GM19438 (cell line): ENCODE measurements at regions not wholly inside any gene's neighbourhood (a gene's known extent, or its start where the extent isn't known, plus 50 kb on each side); places are given as distances from the start of the nearest gene placed in this dataset.

ENCODE experiments used
- ATAC-seq: cut with Tn5 transposase; IDR thresholded peaks from one replicate; pipeline ENCODE4 v1.9.1; 2021; ENCODE audit warnings: low read depth; ENCODE audit not compliant: unreplicated experiment

GRCh38 chr4:26131711-26132110, 189.1 kb upstream of the RBPJ start:
- peak; percentile 65 for ATAC-seq

DNA sequence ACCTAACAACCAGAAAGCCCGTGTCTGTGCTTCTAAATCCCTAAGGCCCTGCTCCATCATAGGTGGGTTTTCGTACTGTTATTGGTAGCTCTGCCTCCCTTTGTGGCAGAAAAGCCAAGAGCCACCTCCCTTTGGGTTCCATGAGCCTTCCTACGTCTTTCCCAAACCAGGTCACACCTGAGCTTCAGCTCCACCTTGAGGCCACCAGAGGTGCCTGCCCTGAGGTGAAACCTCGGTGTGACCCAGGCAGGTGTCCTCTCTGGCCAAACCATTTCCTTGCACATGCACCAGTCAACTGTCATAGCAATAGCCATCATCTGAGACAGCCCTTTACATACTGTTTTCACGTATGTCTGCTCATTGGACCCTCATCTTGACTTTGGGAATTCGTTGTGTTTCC, 188.0 kb upstream of the RBPJ start:
- no peak for ATAC-seq

GRCh38 chr4:26133840-26134239, 187.0 kb upstream of the RBPJ start:
- no peak for ATAC-seq

GRCh38 chr4:26135331-26135730, 185.5 kb upstream of the RBPJ start:
- no peak for ATAC-seq

GRCh38 chr4:26136615-26137014, 184.2 kb upstream of the RBPJ start:
- no peak for ATAC-seq

DNA sequence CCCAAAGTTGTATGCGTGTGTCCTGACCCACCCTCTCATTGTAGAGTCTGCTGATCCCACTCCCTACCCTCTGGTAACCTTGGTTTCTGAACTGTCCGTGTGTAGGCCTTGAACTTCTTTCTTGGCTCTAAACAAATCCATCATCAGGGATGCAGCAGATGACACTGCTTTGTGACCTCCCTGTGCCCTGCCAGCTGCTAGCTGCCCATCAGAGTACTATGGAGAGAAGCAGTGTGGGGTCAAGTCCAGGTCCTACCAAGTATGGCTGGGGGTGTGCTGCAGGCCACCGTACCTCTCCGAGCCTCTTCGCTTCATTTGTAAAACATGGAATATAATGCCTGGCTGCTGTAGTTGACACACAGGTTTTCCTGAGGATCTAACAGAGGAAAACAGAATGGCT, 183.5 kb upstream of the RBPJ start:
- no peak for ATAC-seq

- no peak for ATAC-seq
Measured at GRCh38 chr4:26139310-26139924, 181.4 kb upstream of the RBPJ start.

GRCh38 chr4:26140150-26140898, 180.5 kb upstream of the RBPJ start:
- no peak for ATAC-seq

DNA sequence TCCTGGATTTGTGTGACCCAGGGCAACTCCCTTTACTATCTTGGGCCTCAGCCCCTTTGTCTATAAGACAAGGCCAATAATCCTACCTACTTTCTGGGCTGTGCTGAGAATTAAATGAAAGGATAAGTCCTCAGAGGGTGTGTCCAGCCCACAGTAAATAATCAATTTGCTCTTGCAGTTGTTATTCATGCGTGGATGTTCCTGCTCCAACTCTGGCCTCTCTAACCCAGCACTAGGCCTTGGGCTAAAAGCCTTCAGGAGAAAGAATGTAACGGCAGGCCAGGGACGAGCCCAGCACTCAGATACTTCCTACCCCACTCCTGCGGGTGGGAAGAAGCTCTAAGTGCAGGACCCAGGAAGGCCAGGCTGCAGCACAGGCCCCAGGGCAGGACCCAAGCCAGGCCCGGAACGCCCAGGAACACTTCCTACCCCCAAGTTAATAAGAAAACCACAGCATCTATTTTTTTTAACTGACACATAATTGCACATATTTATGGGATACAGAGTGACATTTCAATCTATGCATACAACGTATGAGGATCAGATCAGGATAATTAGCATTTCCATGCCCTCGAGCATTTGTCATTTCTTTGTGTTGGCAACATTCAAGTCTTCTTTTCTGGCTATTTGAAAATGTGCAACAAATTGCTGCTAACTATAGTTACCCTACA, 179.6 kb upstream of the RBPJ start:
- ATAC-seq = no peak

DNA sequence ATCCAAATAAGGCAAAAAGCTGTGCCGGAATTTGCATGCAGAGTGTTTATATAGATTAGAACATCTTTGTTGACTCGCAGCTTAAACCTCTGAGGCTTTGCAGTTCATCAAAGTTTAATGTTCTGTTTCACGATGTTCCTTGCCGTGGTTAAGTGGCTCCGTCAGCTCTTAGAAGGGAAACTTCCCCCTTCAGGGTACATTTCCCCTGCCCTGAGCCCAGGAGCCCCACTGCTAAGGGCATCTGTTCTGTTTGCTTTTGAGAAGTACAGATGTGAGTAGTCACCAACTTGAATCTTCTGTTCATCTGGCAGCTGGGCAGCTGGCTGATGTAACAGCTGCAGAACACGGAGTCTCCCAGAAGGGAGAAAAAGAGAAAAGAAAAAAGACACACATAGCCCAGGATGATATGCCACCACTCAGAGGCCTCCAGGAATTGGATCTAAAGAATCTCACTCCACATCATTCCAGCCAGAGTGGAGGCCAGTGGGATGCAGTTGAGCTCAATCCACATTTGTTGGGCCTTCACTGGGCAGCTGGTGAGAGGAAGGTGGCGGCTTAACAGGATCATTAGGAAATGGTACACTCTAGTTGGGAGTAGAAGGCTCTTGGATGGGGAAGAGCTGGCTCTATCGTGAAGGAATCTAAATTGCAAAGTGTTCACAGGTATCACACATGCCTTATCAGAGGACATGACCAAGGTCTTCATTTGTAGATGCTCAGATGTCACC, 178.7 kb upstream of the RBPJ start:
- no peak for ATAC-seq

- ATAC-seq = no peak
Measured at GRCh38 chr4:26144526-26145155, 176.2 kb upstream of the RBPJ start.

GRCh38 chr4:26145212-26145611, 175.6 kb upstream of the RBPJ start:
- no peak for ATAC-seq

- ATAC-seq = no peak
Measured at GRCh38 chr4:26148927-26149326, 171.9 kb upstream of the RBPJ start.

DNA sequence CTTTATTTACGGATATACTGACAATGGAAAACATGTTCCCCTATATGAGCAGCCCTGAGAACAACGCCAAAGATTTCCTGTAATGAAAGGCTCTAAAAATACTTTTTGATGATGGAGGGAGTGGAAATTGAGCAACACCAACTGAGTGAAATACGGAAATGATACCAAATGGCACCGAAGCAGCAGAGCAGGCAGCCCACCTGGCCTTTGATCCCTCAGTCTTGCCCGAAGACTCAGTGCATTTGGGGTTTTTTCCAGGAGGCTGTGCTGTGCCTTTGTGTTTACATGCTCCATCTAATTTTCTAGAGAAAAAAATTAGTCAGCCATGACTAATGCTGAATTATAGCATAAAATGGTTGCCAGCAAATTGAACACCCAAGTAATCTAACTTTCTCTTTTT, 169.9 kb upstream of the RBPJ start:
- no peak for ATAC-seq

GRCh38 chr4:26151615-26152014, 169.2 kb upstream of the RBPJ start:
- no peak for ATAC-seq

- ATAC-seq = no peak
Measured at GRCh38 chr4:26152056-26152455, 168.8 kb upstream of the RBPJ start.

GRCh38 chr4:26157541-26157940, 163.3 kb upstream of the RBPJ start:
- no peak for ATAC-seq

DNA sequence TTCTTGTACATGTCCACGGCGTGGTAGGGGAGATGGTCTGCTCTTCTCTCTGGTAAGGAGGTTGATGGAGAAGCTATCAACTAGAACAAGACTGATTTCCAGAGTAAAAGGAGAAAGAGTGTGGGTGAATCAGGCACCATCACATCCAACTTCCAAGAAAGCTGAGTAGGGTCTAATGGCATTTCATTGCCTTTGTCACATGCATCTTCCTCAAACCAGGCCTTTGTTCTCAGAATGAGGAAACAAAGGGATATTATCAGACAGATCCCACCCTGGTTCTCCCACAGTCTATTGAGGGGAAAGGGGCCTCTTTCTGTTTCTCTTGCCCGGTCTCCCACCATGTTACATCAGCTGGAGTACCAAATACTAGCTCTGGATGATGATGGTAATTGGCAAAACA, 160.2 kb upstream of the RBPJ start:
- no peak for ATAC-seq

DNA sequence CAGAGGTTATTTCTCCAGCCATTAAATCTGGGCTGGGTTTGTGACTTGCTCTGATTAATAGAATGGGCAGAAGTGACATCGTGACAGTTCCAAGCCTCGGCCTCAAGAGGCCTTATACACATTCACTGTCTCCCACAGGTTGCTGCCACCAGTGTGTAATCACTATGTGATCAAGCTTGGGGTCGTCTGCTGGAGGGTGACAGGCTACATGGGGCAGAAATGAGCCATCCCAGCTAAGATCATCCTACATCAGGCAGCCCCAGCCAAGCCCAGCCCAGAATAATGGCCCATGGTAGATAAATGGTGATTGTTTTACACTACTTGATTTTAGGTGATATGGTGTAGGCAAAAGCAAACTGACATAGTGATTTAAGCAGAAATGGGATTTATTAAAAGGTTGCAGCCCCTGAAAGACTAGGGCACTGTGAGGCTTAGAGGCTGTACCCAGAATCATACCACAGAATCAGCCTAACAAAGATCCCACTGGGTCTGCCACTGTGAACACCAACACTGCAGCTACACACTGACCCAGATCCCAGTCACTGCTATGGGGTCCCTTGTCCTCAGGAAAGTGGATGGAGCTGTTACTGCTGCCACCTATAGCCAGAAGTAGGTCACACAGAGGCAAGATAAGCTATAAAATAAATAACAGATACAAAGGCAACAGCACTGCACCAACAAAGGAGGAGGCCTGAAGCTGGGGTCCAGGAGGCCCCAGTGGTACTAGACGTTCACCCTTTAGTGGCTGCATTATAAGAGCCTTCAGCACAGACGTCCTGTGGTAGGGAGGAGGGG, 159.6 kb upstream of the RBPJ start:
- ATAC-seq = no peak

DNA sequence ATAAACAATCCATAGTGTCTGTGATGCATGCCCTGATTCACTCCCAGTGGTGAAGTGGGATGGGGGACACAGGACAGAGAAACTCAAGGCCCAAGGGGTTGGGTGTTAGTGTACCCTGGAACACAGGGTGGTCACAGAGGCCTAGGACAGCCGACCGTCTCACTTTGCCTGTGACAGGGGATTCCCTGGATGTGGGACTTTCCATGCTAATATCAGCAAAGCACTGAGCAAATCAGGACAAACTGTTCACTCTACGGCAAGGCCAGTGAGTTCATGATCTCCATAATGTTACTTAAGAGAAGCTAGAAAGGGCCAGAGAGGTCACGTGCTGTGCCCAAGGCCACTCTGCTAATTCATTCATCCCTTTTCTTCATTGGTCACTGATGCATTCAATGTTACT, 158.7 kb upstream of the RBPJ start:
- no peak for ATAC-seq
